HG02623 (cell line): ENCODE measurements at regions not wholly inside any gene's neighbourhood (a gene's known extent, or its start where the extent isn't known, plus 50 kb on each side); places are given as distances from the start of the nearest gene placed in this dataset.
"Not testable (repeated sequence)": the region's sequence is repeated elsewhere in the genome, so short reads cannot be mapped to it uniquely, and the experiment has no call there.

Source experiments
- ATAC-seq: cut with Tn5 transposase; IDR thresholded peaks from one replicate; pipeline ENCODE4 v1.9.1; 2021; ENCODE audit warnings: moderate library complexity; ENCODE audit not compliant: unreplicated experiment

DNA sequence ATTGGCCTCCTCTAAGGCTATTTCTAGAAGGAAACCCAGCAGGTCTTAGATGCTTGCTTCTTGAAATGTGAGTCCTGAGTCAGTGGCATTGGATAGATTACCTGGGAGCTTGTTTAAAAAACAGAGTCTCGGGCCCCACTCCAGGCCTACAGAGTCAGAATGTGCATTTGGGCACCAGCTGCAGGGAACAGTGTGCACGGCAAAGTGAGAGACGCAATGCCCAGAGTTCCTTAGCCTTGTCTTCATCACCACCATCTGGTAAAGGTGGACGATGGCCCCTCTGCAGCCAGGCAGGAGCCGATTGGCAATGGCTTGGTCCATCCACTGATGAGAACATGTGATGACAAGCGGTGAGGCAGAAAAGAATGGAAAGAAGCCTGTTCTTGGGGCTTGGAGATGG, 102.1 kb upstream of the TSC22D1 start:
- no peak for ATAC-seq

DNA sequence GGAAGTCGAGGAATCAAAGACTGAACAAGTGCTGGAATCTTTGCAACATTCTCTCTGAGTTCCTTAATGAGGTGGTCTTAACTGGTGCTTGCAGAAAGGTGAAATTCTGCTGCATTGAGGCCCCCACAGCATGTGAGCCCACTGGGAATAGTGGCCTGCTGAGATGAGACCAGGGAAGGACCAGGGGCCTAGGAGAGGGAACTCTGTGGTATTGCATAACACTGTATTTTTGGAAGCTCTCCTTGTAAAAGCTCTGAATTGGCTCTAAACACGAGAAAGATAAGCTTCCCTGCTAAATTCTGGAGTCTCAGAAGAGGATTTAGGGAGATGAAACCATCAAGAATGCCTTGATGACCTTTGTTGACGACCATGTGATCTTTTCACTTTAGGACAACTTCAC, 100.4 kb upstream of the TSC22D1 start:
- ATAC-seq = no peak

DNA sequence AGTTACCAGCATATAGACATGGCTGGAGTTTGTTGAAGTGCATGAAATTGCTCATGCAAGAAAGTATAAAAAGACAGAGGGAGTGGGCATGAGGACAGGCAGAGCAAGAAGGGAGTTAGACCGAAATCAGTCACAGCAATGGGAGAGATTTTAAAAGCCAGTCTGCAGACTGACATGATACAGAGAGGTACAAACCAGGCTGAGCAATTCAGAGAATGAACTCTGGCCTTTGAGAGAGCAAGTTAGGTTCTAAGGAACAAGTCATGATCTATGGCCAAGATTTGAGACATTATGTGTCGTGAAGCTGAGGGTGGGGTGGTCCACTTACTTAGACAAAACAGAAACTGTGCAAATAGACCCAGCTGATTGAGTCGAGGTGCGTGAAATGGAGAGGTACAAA, 93.4 kb upstream of the TSC22D1 start:
- no peak for ATAC-seq

DNA sequence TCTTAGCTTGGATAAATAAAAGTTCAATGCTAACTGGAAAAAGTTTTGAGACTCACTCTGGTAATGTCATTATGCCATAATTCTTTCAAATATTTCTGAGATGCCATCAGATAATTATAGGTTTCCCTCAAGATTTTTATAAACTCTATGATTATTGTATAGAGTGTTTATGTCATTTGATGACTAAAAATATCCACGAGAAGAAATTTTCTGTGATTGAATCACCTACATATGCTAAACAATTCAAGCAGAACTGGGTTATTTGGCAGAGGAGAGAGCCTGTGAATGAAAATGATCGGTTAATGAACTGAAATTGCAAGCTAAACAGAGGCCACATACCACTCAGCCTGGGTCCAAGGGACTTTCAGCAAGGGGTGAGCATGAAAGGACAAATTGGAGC, 92.6 kb upstream of the TSC22D1 start:
- ATAC-seq = no peak

DNA sequence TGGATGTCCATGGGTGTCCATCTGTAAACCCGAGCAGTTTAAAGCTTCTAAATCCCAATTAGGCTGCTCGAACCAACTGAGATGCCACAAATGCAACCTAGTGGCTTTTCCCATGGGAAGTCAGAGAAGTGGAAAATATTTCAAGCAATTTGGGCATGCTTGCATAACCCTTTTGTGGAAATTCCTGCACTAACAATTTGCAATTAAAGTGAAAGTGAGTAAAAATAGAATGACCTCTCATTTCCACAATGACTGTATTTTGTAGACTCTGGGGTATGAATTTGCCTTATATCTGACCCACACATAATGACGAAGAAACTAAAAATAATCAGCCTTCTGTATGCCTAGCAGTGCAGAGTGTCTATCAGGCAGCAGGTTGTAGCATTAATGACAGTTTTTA, 91.8 kb upstream of the TSC22D1 start:
- ATAC-seq = peak; percentile 76

DNA sequence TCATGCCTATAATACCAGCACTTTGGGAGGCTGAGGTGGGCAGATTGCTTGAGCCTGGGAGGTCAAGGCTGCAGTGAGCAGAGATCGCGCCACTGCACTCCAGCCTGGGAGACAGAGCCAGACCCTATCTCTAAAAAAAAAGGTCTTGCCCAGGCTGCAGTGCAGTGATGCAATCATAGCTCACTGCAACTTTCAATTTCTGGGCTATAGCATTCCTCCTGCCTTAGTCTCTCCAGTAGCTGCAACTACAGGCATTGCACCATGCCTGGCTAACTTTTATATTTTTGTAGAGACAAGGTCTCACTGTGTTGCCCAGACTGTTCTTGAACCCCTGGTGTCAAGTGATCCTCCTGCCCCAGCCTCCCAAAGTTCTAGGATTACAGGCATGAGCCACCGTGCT, 90.4 kb upstream of the TSC22D1 start:
- not testable (repeated sequence) for ATAC-seq

DNA sequence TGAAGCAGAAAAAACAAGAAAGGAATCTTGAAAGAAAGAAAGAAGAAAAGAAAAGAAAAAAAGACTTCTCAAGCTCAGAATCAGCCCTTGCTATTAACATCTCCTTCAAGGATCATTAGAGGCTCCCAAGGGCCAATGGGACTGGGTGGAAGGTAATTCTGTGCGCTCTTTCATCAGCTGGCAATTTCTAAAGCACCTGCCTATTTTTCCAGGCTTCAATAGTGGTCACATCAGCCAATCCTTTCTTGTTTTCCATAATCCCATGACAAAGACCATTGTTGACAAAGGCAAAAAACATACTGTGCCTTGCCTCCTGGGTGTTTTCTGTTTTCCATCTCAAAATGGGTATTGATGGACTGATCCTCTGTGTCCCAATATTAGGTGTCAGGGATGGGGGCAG, 88.2 kb upstream of the TSC22D1 start:
- no peak for ATAC-seq

DNA sequence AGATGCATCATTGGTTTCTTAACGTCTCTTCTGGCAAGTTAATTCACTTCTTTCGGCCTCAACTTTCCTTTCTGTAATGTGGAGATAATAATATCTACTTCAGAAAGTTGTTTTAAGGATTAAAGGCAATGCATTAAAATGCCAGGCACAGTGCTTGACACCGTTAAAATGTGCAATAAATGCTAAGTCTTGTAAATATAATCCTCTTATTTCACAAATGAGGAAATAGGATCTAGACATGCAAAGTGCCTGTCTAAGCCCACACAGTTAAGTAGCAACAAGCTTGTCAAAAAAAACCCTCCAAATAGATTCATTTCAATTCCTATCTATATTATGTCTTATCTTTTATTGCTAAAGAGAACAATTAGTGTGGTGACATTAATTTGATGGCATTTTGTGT, 86.4 kb upstream of the TSC22D1 start:
- ATAC-seq = no peak

DNA sequence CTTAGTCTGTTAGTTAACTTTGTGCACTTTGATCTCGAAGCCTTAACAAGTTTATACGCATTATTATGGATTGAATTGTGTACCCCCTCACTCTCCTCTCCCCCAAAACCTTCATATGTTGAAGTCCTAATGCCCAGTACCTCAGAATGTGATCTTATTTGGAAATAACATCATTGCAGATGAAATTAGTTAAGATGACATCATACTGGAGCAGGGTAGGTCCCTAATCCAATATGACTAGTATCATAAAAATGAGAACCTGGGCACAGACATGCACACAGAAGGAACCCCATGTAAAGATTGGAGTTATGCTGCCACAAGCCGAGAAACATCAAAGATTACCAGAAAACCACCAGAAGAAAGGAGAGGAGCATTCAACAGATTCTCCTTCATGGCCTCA, 85.8 kb upstream of the TSC22D1 start:
- no peak for ATAC-seq

DNA sequence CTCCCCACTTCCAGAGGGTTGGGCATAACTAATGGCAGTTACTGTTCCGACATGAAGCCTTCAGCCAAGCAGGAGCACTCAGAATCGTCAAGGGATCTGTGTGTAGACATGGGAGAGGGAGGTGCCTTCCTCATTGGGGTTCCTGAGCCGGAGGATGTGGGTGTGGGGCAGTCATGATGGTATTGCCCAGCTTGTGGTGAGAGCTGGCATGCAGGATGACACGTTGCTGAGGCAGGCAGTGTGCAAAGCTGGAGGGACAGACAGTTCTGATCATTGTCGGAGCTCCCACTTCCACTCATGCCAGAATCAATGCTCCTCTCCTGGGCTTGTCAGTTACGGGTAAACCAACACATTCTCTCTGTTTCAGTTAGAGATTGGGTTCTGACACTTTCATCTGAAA, 83.9 kb upstream of the TSC22D1 start:
- ATAC-seq = no peak

DNA sequence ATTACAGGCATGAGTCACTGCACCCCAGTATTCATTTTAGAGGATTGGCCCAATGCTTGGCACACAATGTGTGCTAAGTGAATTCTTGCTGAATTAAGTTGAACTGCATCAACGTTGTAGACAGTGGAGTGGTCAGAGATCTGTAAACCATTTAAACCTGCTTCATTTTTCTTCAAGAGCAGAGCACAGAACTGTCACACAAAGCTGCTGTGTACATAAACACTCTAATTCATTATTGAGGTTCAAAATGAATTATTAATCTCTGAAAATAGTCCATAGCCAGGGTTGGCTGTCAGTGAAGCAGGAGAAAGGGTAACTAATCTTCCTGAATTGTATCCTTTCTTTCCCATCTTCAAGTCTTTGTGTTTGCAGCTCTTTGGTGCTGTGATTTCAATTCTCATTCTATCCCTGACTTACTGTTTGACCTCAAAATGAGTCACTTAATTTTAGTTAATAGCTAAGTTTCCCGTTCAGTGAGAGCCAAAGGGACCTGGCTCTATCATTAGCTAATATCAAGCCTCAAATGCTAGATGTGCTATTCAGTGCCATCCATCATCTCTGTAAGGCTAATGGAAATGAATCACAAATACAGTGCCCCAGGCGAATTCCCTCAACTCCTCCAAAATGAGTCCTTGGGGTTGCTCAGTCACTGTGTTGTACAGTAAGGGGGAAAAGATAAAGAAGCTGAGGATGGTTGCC, 77.0 kb upstream of the TSC22D1 start:
- ATAC-seq = no peak

DNA sequence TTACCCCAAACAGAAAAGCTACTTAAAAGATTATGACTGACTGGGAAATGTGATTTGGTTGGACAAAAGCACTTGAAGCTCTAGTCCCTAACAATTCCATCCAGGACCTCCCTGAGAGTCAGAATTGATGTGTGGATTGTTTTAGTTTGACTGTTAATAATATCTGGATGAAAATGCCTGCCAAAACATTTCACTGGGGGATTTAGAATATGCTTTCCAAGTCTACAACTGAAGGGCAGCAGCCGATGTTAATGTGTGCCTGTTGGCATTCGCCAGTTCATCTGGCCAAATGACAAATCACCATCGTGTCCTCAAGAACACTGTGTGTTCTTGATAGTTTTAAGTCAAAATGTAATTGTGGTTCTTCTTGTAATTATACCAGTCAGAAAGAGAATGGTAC, 76.0 kb upstream of the TSC22D1 start:
- ATAC-seq = no peak

DNA sequence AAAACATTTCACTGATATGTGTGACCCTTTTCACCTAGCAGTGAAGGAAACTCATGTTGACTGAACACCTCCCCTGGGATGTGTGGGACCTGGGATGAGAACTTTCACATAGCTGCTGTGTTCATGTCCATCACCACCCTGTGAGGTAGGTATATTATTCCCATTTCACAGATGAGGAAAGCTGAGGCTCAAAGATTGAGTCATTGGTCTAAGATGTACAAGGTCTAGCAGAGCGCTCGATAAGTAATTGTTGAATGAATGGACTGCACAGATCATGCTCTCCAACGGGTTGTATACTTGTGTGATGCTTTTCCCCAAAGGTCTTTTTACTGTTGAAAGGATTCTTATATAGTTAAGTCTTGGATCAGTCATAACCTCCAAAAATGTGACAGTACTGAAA, 75.6 kb upstream of the TSC22D1 start:
- ATAC-seq = no peak

DNA sequence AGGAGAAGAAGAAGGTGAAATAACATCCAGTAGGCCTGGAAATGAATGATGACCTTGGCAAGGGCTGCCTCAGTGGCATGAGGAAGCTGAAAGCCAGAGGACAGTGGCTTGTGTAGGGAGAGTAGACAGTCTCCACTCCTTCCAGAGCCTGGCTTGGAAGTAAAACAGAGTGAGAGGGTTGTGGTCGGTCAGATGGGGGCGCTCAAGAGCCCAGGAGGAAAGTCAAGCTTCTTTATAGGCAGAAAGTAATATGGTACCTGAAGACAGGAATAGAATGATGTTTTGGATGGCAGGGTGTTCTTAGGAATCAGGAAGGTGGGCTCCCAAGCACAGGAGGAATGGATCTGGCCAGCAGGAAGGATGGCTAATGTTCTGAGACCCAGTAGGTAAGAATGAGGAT, 75.1 kb upstream of the TSC22D1 start:
- ATAC-seq = no peak

DNA sequence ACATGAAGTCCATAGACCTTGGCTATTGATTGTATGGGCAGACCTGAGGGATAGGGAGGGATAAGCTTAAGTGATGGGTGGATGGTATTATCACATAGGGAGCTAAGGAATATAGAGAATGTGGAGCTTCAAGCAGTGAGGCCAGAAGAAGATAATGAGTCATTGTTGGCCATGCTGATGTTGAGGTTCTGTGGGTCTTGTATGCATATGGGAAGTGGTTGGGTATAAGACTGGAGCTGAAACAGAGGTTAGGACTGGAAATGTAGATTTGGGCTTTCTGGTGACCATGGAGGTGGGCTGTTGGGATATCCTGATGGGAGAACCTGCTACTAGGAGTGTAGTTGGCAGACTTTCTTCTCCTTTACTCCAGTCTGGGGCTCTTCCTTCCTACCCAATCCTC, 73.7 kb upstream of the TSC22D1 start:
- ATAC-seq = no peak

DNA sequence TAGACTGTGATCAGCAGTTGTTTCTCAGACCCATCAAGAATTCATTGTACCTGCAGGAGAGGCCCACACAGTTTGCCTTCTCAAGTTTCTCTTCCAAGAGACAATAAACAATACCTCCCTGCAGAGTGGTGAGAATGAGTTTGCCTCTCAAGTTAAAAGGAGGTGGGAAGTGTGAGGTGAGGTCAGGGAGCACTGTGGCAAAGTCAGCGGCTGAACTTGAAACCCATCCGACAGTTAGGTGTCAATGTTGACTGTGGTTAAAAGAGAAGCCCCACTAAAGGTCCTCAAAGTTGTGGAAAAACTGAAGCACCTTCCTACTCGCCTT, 72.9 kb upstream of the TSC22D1 start:
- ATAC-seq = no peak

DNA sequence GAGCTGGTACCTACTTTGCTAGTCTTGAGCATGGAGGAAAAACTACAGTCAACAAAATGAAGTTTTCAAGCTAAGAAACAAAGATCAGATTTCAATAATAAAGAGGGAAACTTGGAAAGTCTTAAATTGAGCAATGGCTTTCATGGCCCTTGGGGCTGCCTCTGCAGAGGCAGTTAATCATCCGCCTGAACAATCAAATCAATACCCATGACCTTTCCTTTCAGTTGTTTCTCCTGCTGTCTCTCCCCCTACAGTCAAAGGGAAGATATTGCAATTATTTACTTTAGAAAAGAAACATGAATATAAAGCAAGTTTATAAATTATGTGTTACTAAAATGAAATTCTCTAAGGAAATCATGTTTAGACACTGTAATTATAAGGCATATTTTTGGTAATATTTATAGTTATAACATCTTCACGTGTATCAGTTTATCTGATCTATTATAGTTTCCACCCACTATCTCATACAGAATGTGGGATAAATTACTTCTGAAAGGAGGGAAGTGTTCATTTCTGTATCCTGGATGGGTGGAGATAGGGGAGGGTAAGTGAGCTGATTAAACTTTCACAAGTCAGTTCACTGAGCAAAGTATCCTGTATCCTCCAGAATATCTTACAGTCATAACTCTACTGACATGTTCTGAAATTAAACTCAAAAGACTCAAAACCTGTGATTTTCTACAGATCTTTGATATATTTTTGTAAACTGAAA, 72.4 kb upstream of the TSC22D1 start:
- no peak for ATAC-seq

DNA sequence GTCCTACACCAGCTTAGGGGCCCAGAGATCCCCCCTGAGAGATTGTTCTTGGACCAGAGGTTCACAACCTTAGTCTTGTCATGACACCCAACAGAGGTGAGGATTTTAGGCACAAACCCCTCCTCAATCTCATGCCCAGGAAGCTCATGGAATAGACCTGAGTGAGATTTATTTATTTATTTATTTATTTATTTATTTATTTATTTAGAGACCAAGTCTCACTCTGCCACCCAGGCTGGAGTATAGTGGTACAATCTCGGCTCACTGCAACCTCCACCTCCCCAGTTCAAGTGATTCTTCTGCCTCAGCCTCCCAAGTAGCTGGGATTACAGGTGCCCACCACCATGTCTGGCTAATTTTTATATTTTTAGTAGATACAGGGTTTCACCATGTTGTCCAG, 71.4 kb upstream of the TSC22D1 start:
- ATAC-seq = not testable (repeated sequence)

DNA sequence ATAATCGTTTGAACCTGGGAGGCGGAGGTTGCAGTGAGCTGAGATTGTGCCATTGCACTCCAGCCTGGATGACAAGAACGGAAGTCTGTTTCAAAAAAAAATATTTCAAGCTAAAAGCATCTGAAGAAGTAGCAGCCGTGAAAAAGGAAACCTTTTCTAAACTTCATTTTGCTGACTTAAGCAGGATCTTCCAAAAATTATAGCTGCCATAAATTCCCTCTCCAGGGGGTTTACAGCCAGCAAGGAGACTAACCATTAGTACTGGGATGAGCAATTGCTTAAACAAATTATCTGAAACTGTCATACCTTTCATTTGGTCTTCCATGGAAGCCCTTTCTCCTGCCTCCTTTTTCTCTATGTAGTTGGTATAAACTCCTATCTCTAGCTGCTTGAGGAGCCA, 69.9 kb upstream of the TSC22D1 start:
- no peak for ATAC-seq

DNA sequence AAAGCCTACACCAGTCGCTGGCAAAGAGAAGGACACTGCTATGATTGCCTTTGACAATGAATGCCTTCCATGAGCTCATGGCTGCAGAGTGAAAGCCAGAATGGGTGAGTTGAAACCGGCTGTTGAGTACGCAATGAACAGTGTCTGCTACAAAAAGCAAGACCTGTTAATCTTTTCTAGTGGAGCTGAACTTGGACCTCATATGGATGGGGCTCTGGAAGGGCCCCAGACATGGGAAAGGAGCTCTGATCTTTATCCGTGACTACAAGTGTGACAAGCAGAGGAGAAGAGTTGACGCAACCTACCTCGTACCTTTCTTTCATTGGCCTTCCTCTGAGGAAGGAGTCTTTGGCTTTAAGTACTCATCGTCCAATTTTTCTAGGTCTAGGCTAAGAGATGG, 67.1 kb upstream of the TSC22D1 start:
- no peak for ATAC-seq

DNA sequence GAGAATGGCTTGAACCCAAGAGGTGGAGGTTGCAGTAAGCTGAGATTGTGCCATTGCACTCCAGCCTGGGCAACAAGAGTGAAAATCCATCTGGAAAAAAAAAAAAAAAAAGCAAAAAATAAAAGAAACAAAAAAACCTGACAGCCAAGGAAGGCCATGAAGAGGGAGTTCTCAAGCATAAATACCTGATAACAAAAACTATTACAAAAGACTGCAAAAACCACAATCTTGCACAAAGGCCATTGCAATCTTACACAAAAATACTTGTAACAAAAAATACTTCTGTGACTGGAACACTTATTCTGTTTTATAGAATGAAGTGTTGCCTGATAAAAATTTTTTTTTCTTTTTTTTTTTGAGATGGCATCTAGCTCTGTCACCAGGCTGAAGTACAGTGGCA, 61.5 kb upstream of the TSC22D1 start:
- no peak for ATAC-seq

DNA sequence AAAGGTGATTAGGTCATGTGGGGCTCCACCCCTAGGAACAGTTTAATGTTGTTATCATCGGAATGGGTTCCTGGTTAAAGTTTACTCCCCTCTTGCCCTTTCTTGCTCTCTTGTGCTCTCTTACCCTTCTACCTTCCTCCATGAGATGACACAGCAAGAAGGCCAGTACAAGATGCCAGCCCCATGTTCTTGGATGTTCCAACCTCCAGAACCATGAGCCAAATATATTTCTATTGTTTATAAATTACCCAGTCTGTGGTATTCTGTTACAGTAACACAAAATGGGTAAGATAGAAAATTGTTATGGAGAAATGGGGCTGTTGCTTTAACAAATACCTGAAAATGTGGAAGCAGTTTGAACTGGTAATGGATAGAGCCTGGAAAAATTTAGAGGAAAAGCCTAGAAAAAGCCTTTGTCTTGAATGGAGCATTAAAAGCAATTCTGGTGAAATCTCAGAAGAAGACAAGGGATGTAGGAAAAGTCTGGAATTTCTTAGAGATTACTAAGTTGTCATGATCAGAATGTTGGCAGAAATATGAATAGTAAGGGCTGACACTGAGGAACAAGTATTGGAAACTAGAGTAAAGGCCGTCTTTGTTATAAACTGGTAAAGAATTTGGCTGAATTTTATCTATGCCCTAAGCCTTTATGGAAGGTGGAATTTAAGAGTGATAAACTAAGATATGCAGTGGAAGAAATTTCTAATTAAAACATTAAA, 53.5 kb upstream of the TSC22D1 start:
- no peak for ATAC-seq
